K562 (cell line): ENCODE measurements at regions not wholly inside any gene's neighbourhood (a gene's known extent, or its start where the extent isn't known, plus 50 kb on each side); places are given as distances from the start of the nearest gene placed in this dataset.
A peak's percentile ranks its signal among the peaks of the same experiment; 100 is the strongest.

ENCODE experiments used
- ATAC-seq: fragments of 200-7000 bp; cut with Tn5 transposase; 3 replicates; pipeline ENCODE4 v1.9.1; 2020; ENCODE audit warnings: moderate library complexity
- BruUV-seq: library from RNA; stranded (reverse); fragments of 400-500 nt; replicated peaks from 2 replicates; lab custom pipeline; 2021; lab: Mats Ljungman, UMichigan
- CTCF ChIA-PET: fragments of 300-600 bp; formaldehyde crosslinking; extraction: SDS; loops from one replicate; lab custom pipeline; 2021; ENCODE audit warnings: low intra/inter-chr PET ratio; lab: Yijun Ruan, JAX
- POLR2A ChIA-PET: fragments of 300-600, 350-650 bp; sonication (Branson Sonifier 250); formaldehyde crosslinking; extraction: SDS; loops from one replicate; lab custom pipeline; 2021; ENCODE audit warnings: antibody characterized with exemption, inconsistent platforms; lab: Yijun Ruan, JAX
- DNase-seq, 4 experiments: peaks; one replicate each; pipeline versions ENCODE4 v3.0.0 to v3.0.0-alpha.2; 2011 to 2018; ENCODE audit warnings: low spot score in 3 of 4, mixed read lengths in 3 of 4; ENCODE audit errors: extremely low read depth in 1 of 4
- FAIRE-seq: peaks from 2 replicates; lab custom pipeline; 2011; peaks lifted over from hg19 to GRCh38; lab: Jason Lieb, UNC
- H2AFZ ChIP-seq: 2 replicates; pipeline ENCODE4 v1.6.0; 2011; ENCODE audit warnings: low read depth, low read length, control low read depth, inconsistent platforms
- H3K27ac ChIP-seq: fragments of 200-600 bp; 3 replicates; pipeline ENCODE4 v1.8.0; 2011; ENCODE audit warnings: low read depth, mild to moderate bottlenecking, control low read depth, inconsistent platforms, low read length, moderate library complexity, mixed read lengths; ENCODE audit errors: extremely low read depth
- H3K27me3 ChIP-seq, 2 experiments: fragments of 300-600 bp in 1 of 2; 2 replicates in 1 of 2; 3 replicates in 1 of 2; pipeline versions ENCODE4 v1.6.0 to v1.8.0; 2011; ENCODE audit warnings: inconsistent platforms in 2 of 2, low read length in 2 of 2, mild to moderate bottlenecking in 1 of 2, mixed read lengths in 1 of 2, moderate library complexity in 1 of 2; ENCODE audit not compliant: control insufficient read depth in 2 of 2, insufficient read depth in 2 of 2
- H3K36me3 ChIP-seq: fragments of 300-600 bp; 3 replicates; pipeline ENCODE4 v1.8.0; 2011; ENCODE audit warnings: mild to moderate bottlenecking, low read length, inconsistent platforms; ENCODE audit not compliant: control insufficient read depth, insufficient read depth
- H3K4me1 ChIP-seq, 2 experiments: fragments of 200-600 bp in 1 of 2; replicated peaks in 1 of 2; 2 replicates in 1 of 2; 3 replicates in 1 of 2; pipeline versions ENCODE4 v1.5.1 to v1.8.0; 2011; ENCODE audit warnings: inconsistent platforms in 2 of 2, low read length in 2 of 2, mild to moderate bottlenecking in 1 of 2, mixed read lengths in 1 of 2, moderate library complexity in 1 of 2; ENCODE audit not compliant: control insufficient read depth in 2 of 2, insufficient read depth in 2 of 2
- H3K4me2 ChIP-seq: 2 replicates; pipeline ENCODE4 v1.6.1; 2011; ENCODE audit warnings: low read length, control low read depth, inconsistent platforms, mixed read lengths; ENCODE audit not compliant: insufficient read depth
- H3K4me3 ChIP-seq: fragments of 200-600 bp; sonication (generic), shearing (Covaris generic); 2 replicates; pipeline ENCODE4 v1.5.1; 2016; ENCODE audit warnings: control low read depth, inconsistent platforms
- H3K79me2 ChIP-seq: fragments of 200-600 bp; 3 replicates; pipeline ENCODE4 v1.8.0; 2011; ENCODE audit warnings: low read length, inconsistent platforms; ENCODE audit not compliant: control insufficient read depth, insufficient read depth
- H3K9ac ChIP-seq, 2 experiments: 2 replicates each; pipeline versions ENCODE4 v1.6.0 to v1.6.1; 2011; ENCODE audit warnings: low read depth in 2 of 2, low read length in 2 of 2, control low read depth in 1 of 2, inconsistent platforms in 1 of 2, mild to moderate bottlenecking in 1 of 2, mixed read lengths in 1 of 2; ENCODE audit not compliant: insufficient read depth in 1 of 2
- H3K9me1 ChIP-seq: one replicate; pipeline ENCODE4 v1.6.0; 2011; ENCODE audit warnings: inconsistent platforms, mild to moderate bottlenecking, low read length, moderate library complexity; ENCODE audit not compliant: control insufficient read depth, insufficient read depth
- H3K9me3 ChIP-seq: replicated peaks from 2 replicates; pipeline ENCODE4 v1.5.1; 2011; ENCODE audit warnings: low read depth, low read length, inconsistent platforms; ENCODE audit not compliant: control insufficient read depth, insufficient read depth
- H4K20me1 ChIP-seq: replicated peaks from 2 replicates; pipeline ENCODE4 v1.6.1; 2011; ENCODE audit warnings: low read length, inconsistent platforms, mixed read lengths; ENCODE audit not compliant: control insufficient read depth, insufficient read depth
- ATF1 ChIP-seq, 2 experiments: fragments of 450-650 bp in 1 of 2; IDR thresholded peaks; 2 replicates each; pipeline ENCODE4 v1.6.1; 2016; ENCODE audit warnings: missing compliant biosample characterization in 1 of 2, missing genetic modification characterization in 1 of 2
- BCLAF1 ChIP-seq, 2 experiments: fragments of 450-650 bp in 1 of 2; IDR thresholded peaks; 2 replicates each; pipeline ENCODE4 v1.6.1; 2011 to 2017; ENCODE audit warnings: low read depth in 2 of 2, antibody characterized with exemption in 1 of 2, borderline replicate concordance in 1 of 2, low read length in 1 of 2, mild to moderate bottlenecking in 1 of 2, mixed read lengths in 1 of 2; ENCODE audit not compliant: control insufficient read depth in 1 of 2
- CBFB ChIP-seq: sonication (generic); formaldehyde crosslinking; IDR thresholded peaks from 2 replicates; pipeline ENCODE4 v1.4.0; 2020; ENCODE audit warnings: mild to moderate bottlenecking, missing genetic modification reagents
- MTA3 ChIP-seq: fragments of 450-650 bp; formaldehyde crosslinking; IDR thresholded peaks from 2 replicates; pipeline ENCODE4 v1.6.1; 2017; ENCODE audit warnings: mild to moderate bottlenecking, borderline replicate concordance
- PATZ1 ChIP-seq: fragments of 250-450 bp; sonication (Bioruptor Pico); IDR thresholded peaks from 2 replicates; pipeline ENCODE4 v1.5.0; 2020; ENCODE audit warnings: mild to moderate bottlenecking, borderline replicate concordance
- PML ChIP-seq: IDR thresholded peaks from 2 replicates; pipeline ENCODE4 v1.6.1; 2012; ENCODE audit warnings: low read length, inconsistent platforms
- ZNF668 ChIP-seq: fragments of 250-450 bp; sonication (Bioruptor Pico); IDR thresholded peaks from 2 replicates; pipeline ENCODE4 v1.8.0; 2022; ENCODE audit warnings: mild to moderate bottlenecking, inconsistent platforms
- WGBS: fragments of 100-300 bp; shearing (Covaris generic); methylation state at CpG from one replicate; pipeline ENCODE4 v1.1.6; 2016; ENCODE audit warnings: low coverage, mixed read lengths; ENCODE audit not compliant: insufficient coverage; ENCODE audit errors: missing lambda C conversion rate; 5-methylcytosine and 5-hydroxymethylcytosine counted together
- in situ Hi-C: fragments of 300-500 bp; cut with MboI; formaldehyde crosslinking; loops from 4 replicates; pipeline ENCODE4 v1.15.0; 2018; ENCODE audit warnings: inconsistent platforms, mixed read lengths
- intact Hi-C: fragments of 100-400 bp; cut with micrococcal nuclease; formaldehyde crosslinking; loops from 2 replicates; pipeline ENCODE4 v1.14.2; 2022

- DNase-seq, result no peak
- no TSS peak for BruUV-seq
- TF ChIP-seq PML, result no peak
- TF ChIP-seq BCLAF1 (IDR thresholded peaks at IDR 0.05; ENCODE audit: borderline replicate concordance in 1 of 2, control insufficient read depth in 1 of 2, low read depth in 2 of 2, low read length in 1 of 2), result no peak
- TF ChIP-seq ZNF668 (CRISPR knock-in tag), result no peak
- no peak for TF ChIP-seq MTA3
- TF ChIP-seq CBFB (CRISPR knock-in tag), result no peak
- TF ChIP-seq PATZ1 (CRISPR knock-in tag), result no peak
- TF ChIP-seq ATF1 (CRISPR knock-in tag; IDR thresholded peaks at IDR 0.05), result no peak
- 0 out of 2 replicates have a peak, but pooled peaks have one; percentile 13 for TF ChIP-seq ATF1 (tag; IDR thresholded peaks at IDR 0.05)
- no peak for FAIRE-seq
- POLR2A ChIA-PET, result no interaction called here
- H3K36me3 ChIP-seq, result no peaks in the 10 kb centered on the region
- H3K4me1 ChIP-seq, result no peaks in the 10 kb centered on the region
- in situ Hi-C loops, result no loop called here
- H3K27me3 ChIP-seq, result no peaks in the 10 kb centered on the region
- H4K20me1 ChIP-seq, result no peaks in the 10 kb centered on the region
- no peak overlapping the region for H3K4me2 ChIP-seq
- H3K9me1 ChIP-seq, result no peaks in the 10 kb centered on the region
- no peak overlapping the region for H2AFZ ChIP-seq
- H3K9ac ChIP-seq, result no peak overlapping the region
- ATAC-seq, result no peak
- intact Hi-C loops, result no loop called here
- H3K9me3 ChIP-seq, result no peaks in the 10 kb centered on the region
- CTCF ChIA-PET, result no interaction called here
- no peaks in the 10 kb centered on the region for H3K79me2 ChIP-seq
- no peak overlapping the region for H3K27ac ChIP-seq
- no peak overlapping the region for H3K4me3 ChIP-seq
- 2% methylated on average over 5 of the region's 5 CpGs for WGBS
Observed at GRCh38 chr2:6358985-6359384, 506.7 kb downstream of the CMPK2 start.
